Panc1 (cell line): ENCODE measurements at regions not wholly inside any gene's neighbourhood (a gene's known extent, or its start where the extent isn't known, plus 50 kb on each side); places are given as distances from the start of the nearest gene placed in this dataset.

Experiments used
- ATAC-seq: fragments of 200-7000 bp; cut with Tn5 transposase; 2 replicates; pipeline ENCODE4 v1.9.1; 2020; ENCODE audit warnings: mild to moderate bottlenecking, moderate library complexity
- BruUV-seq: library from RNA; stranded (reverse); fragments of 400-500 nt; replicated peaks from 2 replicates; lab custom pipeline; 2021; lab: Mats Ljungman, UMichigan
- CTCF ChIA-PET: fragments of 300-600 bp; sonication (Branson Sonifier 250); formaldehyde crosslinking; loops from one replicate; lab custom pipeline; 2022; ENCODE audit warnings: antibody characterized with exemption; lab: Charles Lee
- POLR2A ChIA-PET: fragments of 300-600 bp; sonication (Branson Sonifier 250); formaldehyde crosslinking; loops from one replicate; lab custom pipeline; 2022; ENCODE audit warnings: antibody characterized with exemption; lab: Charles Lee
- DNase-seq: peaks from one replicate; pipeline ENCODE4 v3.0.0-alpha.2; 2010; ENCODE audit warnings: low read depth, low spot score
- H3K27ac ChIP-seq: 2 replicates; pipeline ENCODE4 v1.5.1; 2011; ENCODE audit warnings: mild to moderate bottlenecking, low read length, inconsistent platforms
- H3K27me3 ChIP-seq: fragments of 200-500 bp; sonication (Bioruptor generic); 2 replicates; pipeline ENCODE4 v1.6.0; 2014; ENCODE audit warnings: low read length, inconsistent platforms; ENCODE audit not compliant: control insufficient read depth, insufficient read depth
- H3K36me3 ChIP-seq: fragments of 200-500 bp; sonication (Bioruptor generic); 2 replicates; pipeline ENCODE4 v1.5.1; 2014; ENCODE audit warnings: inconsistent platforms, mild to moderate bottlenecking, low read length, moderate library complexity; ENCODE audit not compliant: control insufficient read depth, insufficient read depth
- H3K4me1 ChIP-seq: 2 replicates; pipeline ENCODE4 v1.5.1; 2011; ENCODE audit warnings: inconsistent platforms, mild to moderate bottlenecking, low read length, moderate library complexity; ENCODE audit not compliant: control insufficient read depth, insufficient read depth
- H3K4me3 ChIP-seq, 2 experiments: 2 replicates each; pipeline ENCODE4 v1.5.1; 2011 to 2012; ENCODE audit warnings: low read depth in 2 of 2, low read length in 2 of 2, mild to moderate bottlenecking in 2 of 2, inconsistent platforms in 1 of 2, moderate library complexity in 1 of 2
- H3K9me3 ChIP-seq: fragments of 200-500 bp; sonication (Bioruptor generic); 2 replicates; pipeline ENCODE4 v1.5.1; 2014; ENCODE audit warnings: low read depth, mild to moderate bottlenecking, inconsistent platforms, low read length, moderate library complexity; ENCODE audit not compliant: control insufficient read depth, insufficient read depth
- CTCF ChIP-seq: fragments of 450-650 bp; IDR thresholded peaks from 2 replicates; pipeline ENCODE4 v1.5.1; 2017; ENCODE audit warnings: mild to moderate bottlenecking
- POLR2AphosphoS5 ChIP-seq: IDR thresholded peaks from 2 replicates; pipeline ENCODE4 v1.6.1; 2012; ENCODE audit warnings: mild to moderate bottlenecking, low read depth, low read length, moderate library complexity
- REST ChIP-seq, 2 experiments: IDR thresholded peaks; 2 replicates each; pipeline ENCODE4 v1.6.1; 2011 to 2012; ENCODE audit warnings: low read depth in 2 of 2, control low read depth in 1 of 2, low read length in 1 of 2, mild to moderate bottlenecking in 1 of 2, moderate library complexity in 1 of 2; ENCODE audit not compliant: insufficient read depth in 1 of 2
- SIN3A ChIP-seq: IDR thresholded peaks from 2 replicates; pipeline ENCODE4 v1.6.1; 2012; ENCODE audit warnings: low read depth, mild to moderate bottlenecking, low read length, moderate library complexity, borderline replicate concordance; ENCODE audit not compliant: insufficient read depth
- TCF7L2 ChIP-seq: IDR thresholded peaks from 2 replicates; pipeline ENCODE4 v1.6.1; 2011; ENCODE audit warnings: mild to moderate bottlenecking, low read depth, low read length, inconsistent platforms
- in situ Hi-C: cut with HindIII; loops from 2 replicates; pipeline ENCODE4 v1.10.0; 2016; ENCODE audit warnings: low sequenced_read_pairs, low pct_unique_long_range_greater_than_20kb
- intact Hi-C: fragments of 100-400 bp; cut with micrococcal nuclease; formaldehyde crosslinking; loops from one replicate; pipeline ENCODE4 v1.10.0; 2022; ENCODE audit not compliant: unreplicated experiment

- BruUV-seq: no TSS peak
- Histone ChIP-seq H3K27ac (no peak overlapping the region), H3K36me3 (no peaks in the 10 kb centered on the region), H3K27me3 (no peaks in the 10 kb centered on the region), H3K4me1 (no peaks in the 10 kb centered on the region), H3K9me3 (no peaks in the 10 kb centered on the region; the same call in 1 of the 2 replicates), H3K4me3 (no peak overlapping the region)
- ChIA-PET POLR2A (interaction anchor here (0.6 kb wide), 1 partner anchor 165 kb away, joined by 4 read pairs; no protein-coding TSS in a partner anchor), CTCF (no interaction called here)
- DNase-seq (no peak), ATAC-seq (no peak)
- TF ChIP-seq SIN3A (no peak), TCF7L2 (no peak), CTCF (no peak), REST (IDR thresholded peaks at IDR 0.05; ENCODE audit: insufficient read depth in 1 of 2, low read depth in 2 of 2, low read length in 1 of 2) (no peak), POLR2AphosphoS5 (no peak)
- intact Hi-C loops: no loop called here
- in situ Hi-C loops: no loop called here
Observed at GRCh38 chr7:92934096-92934495, 97.7 kb upstream of the CDK6 start.

- ATAC-seq (no peak), DNase-seq (no peak)
- H3K4me3 ChIP-seq: no peak overlapping the region
- BruUV-seq: no TSS peak
- no peaks in the 10 kb centered on the region for H3K36me3 ChIP-seq
- no peak for TF ChIP-seq POLR2AphosphoS5
- TF ChIP-seq CTCF: no peak
- H3K27ac ChIP-seq: no peak overlapping the region
- ChIA-PET POLR2A (no interaction called here), CTCF (no interaction called here)
- intact Hi-C loops (no loop called here), in situ Hi-C loops (no loop called here)
- no peaks in the 10 kb centered on the region for H3K4me1 ChIP-seq
- H3K27me3 ChIP-seq: no peaks in the 10 kb centered on the region
- H3K9me3 ChIP-seq: no peaks in the 10 kb centered on the region
Observed at GRCh38 chr7:92932450-92932849, 96.1 kb upstream of the CDK6 start.

- H3K9me3 ChIP-seq: no peaks in the 10 kb centered on the region
- H3K4me1 ChIP-seq: no peaks in the 10 kb centered on the region
- H3K27me3 ChIP-seq: no peaks in the 10 kb centered on the region
- intact Hi-C loops: no loop called here
- H3K27ac ChIP-seq: no peak overlapping the region
- DNase-seq (no peak), ATAC-seq (no peak)
- in situ Hi-C loops: no loop called here
- ChIA-PET CTCF (no interaction called here), POLR2A (no interaction called here)
- no peak for TF ChIP-seq SIN3A
- no peak for TF ChIP-seq TCF7L2
- TF ChIP-seq POLR2AphosphoS5: no peak
- TF ChIP-seq REST (IDR thresholded peaks at IDR 0.05; ENCODE audit: insufficient read depth in 1 of 2, low read depth in 2 of 2, low read length in 1 of 2): no peak
- TF ChIP-seq CTCF: no peak
- BruUV-seq: no TSS peak
- H3K36me3 ChIP-seq: no peaks in the 10 kb centered on the region
- no peak overlapping the region for H3K4me3 ChIP-seq
Observed at GRCh38 chr7:92930404-92930803, 94.0 kb upstream of the CDK6 start.
